GM18909 (cell line): ENCODE measurements at regions not wholly inside any gene's neighbourhood (a gene's known extent, or its start where the extent isn't known, plus 50 kb on each side); places are given as distances from the start of the nearest gene placed in this dataset.
A peak's percentile ranks its signal among the peaks of the same experiment; 100 is the strongest.

Experiments used
- ATAC-seq: cut with Tn5 transposase; IDR thresholded peaks from one replicate; pipeline ENCODE4 v1.9.1; 2021; ENCODE audit warnings: mild to moderate bottlenecking; ENCODE audit not compliant: unreplicated experiment, poor library complexity

DNA sequence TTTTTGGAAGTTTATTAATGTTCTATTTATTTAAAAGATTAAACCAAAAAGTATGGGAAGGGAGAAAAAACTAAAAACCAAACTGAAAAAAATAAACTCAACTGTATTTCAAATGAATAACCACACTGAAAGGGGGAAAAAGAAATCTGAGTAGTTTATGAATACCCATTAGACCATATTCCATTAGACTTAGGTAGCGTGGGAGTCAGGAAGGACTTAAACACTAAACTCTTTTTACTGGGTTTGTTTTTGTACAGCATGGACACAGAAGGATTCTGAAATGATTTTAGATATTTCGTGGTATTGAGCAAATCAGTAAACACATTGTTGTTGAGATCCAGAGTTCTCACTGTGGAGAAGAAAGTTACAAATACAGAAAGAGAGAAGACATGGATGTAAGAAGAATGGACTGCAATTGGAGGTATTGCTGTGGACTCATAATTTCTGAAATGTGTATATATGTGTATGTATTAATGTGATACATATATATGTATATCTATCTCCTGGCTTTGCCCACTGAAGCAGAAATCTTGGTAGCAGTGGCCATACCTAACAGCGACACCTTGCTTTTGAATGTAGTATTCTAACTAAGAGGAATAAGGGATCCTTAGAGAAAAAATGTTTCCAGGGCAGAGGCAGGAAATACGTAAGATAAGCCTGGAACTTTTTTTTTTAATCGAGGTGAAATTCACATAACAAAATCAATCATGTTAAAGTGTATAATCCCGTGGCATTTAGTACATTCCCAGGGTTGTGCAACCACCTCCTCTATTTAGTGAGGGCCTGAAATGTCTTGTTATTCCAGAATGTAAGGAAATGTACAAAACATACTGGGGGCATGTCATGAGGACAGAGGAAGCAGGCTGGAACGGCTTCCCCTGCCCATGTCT lies 228.8 kb downstream of the SMARCA2 start:
- no peak for ATAC-seq

DNA sequence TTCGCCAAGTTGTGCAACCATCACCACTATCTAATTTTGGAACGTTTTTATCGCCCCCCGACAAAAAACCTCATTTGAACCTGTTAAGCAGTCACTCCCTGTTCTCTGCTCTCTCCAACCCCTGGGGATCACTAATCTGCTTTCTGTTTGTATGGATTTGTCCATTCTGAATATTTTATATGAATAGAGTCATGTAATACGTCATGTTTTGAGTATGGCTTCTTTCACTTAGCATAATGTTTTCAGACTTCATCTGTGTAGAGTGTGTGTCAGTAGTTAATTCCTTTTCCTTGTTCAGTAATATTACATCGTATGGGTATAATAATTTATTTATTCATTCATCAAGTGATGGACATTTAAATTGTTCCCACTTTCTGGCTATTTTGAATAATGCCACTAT lies 232.2 kb downstream of the SMARCA2 start:
- ATAC-seq, result no peak

DNA sequence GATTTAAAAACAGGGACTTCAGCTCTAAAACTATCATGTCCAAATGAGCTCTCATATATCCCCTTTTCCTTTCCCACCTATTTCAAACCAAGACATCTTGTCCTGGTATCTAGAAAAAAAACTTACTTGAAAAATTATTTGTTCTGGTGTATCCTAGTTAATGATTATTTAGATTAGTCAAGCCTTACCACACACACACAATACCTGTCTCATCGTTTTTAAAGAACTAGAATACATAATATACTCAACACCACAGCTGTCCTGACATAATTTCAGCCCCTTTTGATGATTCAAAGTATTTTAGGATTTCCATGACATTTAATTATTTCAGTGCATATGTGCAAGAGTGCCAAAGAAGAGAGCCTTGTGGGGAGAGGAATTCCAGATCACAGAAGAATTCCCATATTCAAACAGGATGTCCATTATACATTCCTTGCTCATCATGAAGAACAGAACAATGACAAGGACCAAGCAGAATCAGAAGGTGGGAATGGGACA lies 233.7 kb downstream of the SMARCA2 start:
- no peak for ATAC-seq

DNA sequence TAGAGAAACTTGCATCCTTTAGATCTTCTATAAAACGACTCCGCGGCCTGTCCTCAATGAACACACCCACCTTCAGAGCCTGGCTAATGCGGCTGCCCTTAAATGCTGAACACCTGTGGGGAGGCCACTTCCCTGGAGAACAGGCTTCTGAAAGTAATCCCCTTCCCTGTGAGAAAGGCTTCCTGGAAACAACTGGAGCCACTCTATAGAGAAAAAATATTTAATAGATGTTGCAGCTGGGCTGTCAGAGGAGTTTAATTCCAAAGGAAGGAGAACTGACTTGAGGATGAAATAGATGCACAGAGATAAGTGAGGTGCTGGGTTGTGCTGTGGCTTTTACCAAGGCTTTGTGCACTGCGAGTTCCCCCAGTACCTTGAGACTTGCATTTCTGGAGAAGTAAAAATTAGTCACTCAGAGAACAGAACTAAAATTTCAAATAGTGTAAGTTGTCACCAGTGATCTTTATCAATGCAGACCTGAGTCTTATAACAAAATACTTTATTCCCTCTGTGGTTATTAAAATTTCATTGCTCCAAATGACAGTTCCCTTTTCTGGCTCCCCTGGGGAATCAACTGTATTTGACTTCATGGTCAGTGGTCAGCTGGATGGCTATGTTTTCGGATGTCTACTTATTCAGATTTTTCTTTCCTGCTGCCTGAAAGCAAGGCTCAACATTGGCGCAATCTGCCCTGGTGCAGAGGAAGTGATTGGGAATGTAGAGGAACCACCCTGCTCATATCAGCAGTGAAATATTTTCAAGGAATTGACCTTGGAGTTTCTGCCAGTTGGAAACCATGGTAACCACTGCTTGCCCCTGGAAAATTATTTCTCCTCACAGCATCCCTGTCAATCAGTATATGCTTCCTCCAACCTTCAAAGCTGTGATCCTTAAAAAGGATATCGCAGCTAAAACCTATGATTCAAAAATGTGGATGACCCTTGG lies 238.8 kb downstream of the SMARCA2 start:
- no peak for ATAC-seq

DNA sequence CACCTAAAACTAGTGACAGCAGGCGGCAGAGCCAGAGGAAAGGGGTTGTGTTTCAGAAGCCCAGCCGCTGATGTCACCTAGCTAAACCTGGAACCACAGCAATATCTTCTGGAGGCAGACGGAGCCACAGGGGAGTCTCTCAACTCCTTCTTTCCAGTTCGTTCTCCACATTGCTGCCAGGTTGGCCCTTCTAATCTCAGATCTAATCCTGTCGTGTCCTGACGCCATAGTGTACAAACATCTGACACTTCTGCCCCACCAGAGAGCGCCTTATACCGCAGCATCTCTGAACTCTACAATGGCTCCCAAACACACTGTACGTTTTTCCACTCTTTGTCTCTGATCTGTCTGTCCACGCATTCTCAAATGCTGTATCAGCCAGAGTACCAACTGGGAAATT lies 240.0 kb downstream of the SMARCA2 start:
- ATAC-seq, result no peak

DNA sequence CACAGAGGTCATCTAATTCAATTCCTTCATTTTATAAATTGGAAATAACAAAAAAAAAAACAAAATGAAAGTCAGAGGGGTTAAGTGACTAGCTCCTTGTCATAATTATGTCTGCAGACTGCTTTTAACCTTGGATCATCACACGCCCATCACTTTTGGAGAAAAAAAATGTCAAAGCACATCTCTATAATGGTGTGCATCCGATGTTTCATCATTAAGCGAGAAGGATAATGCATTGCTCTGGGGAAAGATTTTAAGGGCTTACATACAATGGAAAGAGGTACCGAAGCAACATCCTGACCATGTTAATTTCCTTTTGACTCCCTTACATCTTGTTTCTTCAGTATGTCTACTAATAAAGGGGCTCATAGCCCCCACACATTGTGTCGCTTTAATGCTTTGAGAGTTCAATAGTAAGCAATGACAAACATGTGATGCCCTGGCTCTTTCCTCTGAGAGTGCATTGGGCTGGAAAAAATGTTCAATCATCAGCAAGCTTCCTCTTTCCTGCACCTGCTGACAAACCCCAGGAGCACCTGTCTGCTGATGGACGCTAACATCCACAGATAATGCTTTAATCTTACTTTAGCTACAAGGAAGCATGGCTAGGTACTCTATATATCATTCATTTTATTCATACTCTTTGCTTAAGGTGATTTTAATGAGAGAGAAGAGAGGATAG lies 242.2 kb downstream of the SMARCA2 start:
- ATAC-seq, result no peak

DNA sequence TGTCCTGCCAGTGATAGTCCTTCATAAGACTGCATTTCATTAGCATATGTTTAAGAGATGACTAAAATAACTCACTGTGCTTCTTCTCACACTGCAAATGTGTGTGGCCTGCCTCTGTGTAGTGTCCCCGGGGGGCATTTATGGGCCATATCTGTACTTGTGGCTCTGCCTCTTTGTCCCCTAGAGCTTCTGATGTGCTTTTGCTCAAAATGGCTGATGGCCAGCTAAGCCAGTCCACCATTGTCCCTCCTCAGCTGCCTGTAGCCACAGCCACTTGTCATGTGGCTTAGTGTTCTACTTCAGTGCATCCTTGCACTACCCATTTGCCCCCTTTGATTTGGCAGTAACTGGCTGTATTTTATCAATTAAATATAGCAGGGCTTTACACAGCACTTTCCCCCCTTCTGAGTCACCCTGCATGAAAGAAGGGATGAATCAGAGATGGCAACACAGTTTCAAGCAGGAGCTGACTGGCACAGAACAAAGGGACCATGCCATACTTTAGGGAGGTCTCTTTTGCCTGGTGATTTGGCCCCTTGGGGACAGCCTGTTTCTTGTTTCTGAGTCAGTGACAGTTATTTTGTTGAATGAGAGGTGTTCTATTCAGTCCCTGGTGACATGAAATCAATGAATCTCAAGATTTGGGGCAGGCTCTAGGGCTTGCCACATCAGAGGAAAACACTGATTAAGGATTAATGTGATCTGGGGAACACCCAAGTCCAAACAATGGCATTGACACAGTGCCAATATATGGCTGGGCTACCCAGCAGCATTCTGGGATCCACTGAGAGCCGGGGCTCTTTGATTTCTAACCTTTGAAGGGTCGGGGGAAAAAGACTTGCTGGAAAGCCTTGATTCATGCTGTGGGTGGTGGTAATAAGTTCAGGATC lies 245.5 kb downstream of the SMARCA2 start:
- ATAC-seq, result no peak

DNA sequence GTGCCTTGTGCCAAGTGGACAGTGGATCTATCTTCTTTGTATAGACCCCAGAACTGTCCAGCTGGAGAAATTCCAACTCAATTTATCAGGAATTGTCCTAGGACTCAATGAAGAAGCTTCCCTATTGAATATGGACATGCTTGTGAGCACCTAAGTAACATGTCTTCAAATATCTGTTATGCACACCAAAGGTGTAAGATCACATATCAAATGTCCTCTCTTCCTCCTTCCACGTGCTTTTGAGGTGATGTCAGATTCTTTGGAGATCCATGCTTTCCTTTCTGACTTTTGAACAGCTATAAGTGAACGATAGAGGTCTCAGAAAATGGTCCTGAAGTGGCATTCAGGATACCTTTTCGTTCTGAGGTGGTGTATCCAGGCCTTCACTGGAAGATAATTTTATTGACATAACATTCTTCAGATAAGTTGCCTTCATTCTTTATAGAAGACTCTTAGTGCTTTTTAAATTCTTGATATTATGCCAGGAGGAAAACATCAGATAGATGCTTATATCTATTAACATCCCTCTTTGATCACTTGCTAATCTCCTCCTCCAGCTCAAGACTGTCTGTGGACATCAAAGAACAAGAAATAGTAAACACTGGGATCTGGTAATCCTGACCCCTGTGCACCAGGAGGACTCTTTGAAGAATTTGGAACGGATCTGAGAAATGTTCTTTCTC lies 246.4 kb downstream of the SMARCA2 start:
- ATAC-seq, result no peak

DNA sequence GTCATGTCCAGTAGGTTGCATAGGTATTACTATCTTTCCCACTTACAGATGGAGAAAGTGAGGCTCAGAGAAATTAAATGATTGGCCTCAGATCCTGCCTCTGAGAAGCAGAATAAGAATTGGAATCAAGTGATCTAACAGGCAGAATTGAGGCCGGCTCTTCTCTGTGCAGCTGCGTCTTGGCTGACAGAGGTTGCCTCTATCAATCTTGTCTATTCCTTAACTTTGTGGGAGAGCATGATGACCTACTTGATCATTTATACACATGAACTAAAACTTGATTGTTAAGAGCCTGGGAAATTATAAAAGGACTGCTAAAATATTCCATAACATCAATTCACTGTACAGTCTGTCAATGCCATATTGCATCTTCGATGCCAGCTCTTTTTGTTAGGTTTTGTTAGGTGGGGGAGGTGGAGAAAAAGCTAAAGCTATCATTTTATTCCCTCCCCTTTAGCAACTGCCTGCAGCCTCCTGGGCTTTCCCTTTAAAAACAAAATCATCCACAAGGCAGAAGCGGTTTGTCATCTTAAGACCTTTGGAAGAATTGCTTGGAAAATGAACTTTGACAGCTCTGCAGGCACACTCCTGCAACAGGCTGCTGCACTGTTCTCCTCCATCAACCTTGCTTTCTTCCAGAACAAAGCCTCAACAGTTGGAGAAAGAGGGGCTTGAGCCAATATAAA lies 247.4 kb downstream of the SMARCA2 start:
- no peak for ATAC-seq

DNA sequence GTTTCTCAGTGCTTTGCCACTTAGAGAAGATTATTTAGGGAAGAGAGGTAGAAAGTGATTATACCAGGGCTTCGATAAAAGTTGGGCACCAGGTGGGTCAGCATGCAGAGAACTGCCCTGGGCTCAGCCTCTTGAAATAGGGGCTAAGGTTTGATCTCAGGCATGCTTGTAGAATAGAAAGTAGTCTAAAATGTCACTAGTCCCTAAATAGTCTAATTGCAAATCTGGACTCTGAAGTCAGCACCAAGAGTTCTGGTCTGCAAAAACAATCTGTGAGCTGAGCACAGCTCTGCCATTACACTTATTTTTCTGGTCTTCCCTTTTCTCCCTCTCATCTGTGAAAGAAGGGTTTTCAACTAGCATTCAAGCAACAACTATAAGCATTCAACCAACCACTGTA lies 248.0 kb downstream of the SMARCA2 start:
- no peak for ATAC-seq

DNA sequence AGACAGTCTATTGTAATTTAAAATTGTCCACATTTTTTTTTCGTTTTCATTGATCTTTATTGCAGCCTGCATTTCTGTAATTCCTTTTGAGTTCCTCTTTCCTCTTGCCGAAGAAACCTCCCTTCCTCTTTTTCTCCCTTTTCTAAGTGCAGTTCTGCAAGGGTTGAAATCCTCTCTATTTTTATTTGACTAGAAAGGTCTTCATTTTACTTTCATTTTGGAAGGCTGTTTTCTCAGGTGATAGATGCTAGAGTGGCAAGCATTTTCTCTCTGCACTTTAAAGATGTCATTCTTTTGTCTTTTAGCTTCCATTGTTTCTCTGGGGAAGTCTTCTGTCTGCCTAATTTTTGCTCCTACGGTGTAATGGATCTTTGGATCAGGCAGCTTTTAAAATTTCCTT lies 248.5 kb downstream of the SMARCA2 start:
- ATAC-seq, result no peak

DNA sequence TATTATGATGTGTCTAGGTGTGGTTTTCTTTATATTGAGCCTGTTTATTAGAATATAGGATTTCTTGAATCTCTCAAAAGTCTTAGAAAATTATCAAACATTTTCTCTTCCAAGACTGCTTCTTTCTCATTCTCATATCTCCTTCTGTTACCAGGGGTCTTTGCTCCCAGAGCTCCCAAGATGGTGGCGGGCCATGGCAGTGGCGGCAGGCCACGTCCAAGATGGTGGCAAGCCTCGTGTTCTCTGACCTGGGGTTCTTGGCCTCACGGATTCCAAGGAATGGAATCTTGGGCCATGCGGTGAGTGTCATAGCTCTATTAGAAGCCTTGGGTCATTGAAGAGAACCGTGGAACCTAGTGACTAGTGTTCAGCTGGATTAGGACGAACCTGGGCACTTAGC lies 248.9 kb downstream of the SMARCA2 start:
- no peak for ATAC-seq

DNA sequence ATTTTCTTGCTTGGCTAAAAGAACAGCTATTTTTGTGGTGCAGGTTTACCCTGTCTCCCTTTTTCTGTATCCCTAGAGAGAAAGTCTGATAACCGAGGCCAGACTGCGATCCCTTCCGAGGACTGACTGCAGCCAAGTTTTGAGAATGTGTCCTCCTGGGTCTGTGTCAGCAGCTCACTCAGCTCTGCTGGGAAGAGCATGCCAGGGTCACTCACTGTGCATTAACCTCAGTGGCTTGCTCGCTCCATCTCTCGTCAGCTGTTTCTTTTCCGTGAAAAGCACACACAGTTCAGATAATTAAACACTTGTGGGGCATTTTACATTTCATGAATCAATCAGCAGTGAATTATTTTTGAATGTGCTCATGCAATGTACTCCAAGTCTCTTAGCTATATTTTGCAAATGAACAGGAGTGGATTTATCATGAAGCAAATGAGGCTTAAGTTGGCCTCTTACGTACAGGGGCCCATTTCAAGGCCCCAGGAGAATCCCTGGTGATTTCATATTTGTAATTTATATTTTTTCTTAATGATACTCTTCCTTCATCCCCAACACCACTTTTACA lies 252.1 kb downstream of the SMARCA2 start:
- no peak for ATAC-seq

DNA sequence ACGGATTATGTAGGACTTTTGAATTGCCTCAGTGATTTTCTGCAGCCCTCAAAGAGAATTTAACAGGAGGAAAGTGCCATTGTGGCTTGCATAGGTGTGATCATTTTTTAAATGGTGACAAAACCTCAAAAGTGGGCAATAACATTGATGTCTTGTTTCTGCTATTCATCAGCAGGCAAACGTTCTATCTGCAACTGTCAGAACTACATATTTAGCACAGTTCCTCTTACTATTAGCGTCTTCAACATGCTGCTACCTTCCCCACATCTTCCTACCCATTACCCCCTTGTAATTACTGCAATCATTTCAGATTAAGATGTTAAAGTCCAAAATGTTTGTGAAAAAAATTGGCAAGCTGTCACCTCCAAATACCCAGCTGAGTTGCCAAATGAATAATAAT lies 254.6 kb downstream of the SMARCA2 start:
- ATAC-seq, result no peak

DNA sequence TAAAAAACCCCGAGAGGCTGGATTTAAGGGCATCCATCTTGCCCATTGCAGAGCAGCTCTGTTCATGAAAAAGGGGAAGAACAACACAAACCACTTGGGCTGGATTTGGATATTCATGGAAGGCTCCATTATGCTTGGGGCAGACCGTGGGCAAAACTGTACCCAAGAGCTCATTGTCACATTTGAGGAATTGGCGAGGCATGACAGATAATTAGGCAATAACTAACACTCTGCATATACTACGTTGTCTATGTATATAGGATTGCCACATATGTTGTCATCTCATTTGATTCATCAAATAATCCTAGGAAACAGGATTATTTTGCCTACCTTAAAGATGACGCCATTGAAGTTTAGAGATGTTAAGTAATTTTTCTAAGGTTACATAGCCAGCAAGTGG lies 255.4 kb downstream of the SMARCA2 start:
- no peak for ATAC-seq

DNA sequence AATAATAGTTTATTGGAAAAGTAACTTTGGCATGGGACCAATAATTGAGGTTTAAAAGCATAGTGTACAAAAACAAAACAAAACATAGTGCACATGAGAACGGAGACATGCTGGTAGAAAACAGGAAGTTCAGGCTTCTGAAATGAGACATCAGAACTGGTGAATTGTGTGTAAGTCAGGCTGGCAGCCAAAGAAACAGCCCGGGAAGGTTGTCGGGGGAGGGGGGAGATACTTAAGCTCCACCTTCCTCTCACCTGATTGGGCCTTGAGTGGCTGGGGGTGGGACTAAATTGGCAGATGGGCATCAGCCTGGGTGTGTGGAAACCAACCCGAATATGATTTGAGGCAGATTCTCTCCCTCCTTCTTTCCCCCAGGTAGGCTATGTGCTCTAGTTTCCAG lies 256.3 kb downstream of the SMARCA2 start:
- ATAC-seq, result peak; percentile 88

DNA sequence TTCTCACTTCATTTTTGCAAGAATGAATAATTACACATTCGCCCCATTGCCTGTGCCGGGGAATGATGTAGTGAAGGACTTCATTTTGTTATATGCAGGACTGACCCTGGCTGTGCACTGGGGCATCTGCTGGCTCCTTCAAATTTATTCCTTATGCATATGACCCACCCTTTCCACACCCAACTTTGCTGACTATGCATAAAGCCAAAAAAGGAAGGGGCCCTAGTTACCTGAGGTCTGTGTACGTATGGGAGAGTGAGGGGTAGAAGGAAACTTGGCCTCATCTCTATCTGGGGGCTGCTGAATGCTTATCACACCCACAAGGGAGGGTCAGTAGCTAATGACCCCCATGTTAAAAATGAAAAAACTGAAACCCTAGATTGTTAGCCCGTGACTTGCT lies 259.6 kb downstream of the SMARCA2 start:
- ATAC-seq, result no peak

DNA sequence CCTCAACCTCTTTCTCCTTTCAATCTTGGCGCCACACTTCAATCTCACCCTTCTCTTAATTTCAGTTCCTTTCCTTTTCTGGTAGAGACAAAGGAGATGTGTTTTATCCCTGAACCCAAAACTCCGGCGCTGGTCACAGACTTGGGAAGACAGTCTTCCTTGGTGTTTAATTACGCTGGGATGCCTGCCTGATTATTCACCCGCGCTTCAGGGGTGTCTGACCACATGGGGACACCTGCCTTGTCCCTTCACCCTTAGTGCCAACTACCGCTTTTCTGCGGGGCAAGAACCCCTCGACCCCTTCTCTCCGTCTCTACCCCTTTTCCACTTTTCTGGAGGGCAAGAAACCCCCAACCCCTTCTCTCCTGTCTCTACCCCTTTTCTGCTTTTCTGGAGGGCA lies 261.1 kb downstream of the SMARCA2 start:
- no peak for ATAC-seq
